ENCODE measurements at regions not wholly inside any gene's neighbourhood (a gene's known extent, or its start where the extent isn't known, plus 50 kb on each side); places are given as distances from the start of the nearest gene placed in this dataset.

DNA sequence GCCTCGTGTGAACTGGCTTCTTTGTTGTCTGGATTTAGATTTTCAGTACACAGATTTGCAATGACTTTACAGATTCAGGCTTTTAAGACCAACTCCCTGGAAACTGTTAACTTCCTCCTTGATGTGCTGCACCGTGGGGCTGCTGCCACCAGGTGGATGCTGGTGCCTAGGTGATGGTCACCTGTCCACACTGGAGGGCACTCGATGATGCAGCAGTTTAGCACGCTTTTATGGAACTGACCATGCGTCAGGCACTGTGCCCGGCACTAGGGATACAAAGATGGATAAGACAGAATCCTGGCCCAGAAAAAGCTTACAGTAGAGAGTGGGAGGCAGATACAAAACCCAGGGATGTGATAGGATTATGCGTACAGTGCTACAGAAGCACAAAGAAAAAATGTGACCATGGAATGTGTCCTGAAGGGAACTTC, 180.7 kb downstream of the CEP135 start:
- TF ChIP-seq ZNF282 (IDR thresholded peaks at IDR 0.05; ENCODE audit: partially characterized antibody) = no peak
- no peak for TF ChIP-seq MYC (CRISPR knock-in tag; IDR thresholded peaks at IDR 0.05; ENCODE audit: borderline replicate concordance)
- TF ChIP-seq, protein P1, sequence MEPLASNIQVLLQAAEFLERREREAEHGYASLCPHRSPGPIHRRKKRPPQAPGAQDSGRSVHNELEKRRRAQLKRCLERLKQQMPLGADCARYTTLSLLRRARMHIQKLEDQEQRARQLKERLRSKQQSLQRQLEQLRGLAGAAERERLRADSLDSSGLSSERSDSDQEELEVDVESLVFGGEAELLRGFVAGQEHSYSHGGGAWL (CRISPR knock-in tag; IDR thresholded peaks at IDR 0.05) = no peak
- TF ChIP-seq POLR2A (IDR thresholded peaks at IDR 0.05; ENCODE audit: insufficient read depth in 1 of 2, low read depth in 2 of 2, low read length in 2 of 2) = no peak
- no peak; a peak in 1 of 4 replicates for TF ChIP-seq MAFK (conservative IDR thresholded peaks at IDR 0.05 in 1 of 2, IDR thresholded peaks at IDR 0.05 in 1 of 2; ENCODE audit: low read length in 2 of 2)
- TF ChIP-seq FOSL1 (CRISPR knock-in tag; IDR thresholded peaks at IDR 0.05; ENCODE audit: borderline replicate concordance) = no peak
- no peak for TF ChIP-seq ZNF138 (CRISPR knock-in tag; IDR thresholded peaks at IDR 0.05; ENCODE audit: low read depth)
- TF ChIP-seq EZH2 (conservative IDR thresholded peaks at IDR 0.05; ENCODE audit: low read depth, low read length) = no peak
- TF ChIP-seq HOXA7 (CRISPR knock-in tag; IDR thresholded peaks at IDR 0.05) = 0 out of 2 replicates have a peak, but pooled peaks have one; percentile 51
- TF ChIP-seq, protein P2, sequence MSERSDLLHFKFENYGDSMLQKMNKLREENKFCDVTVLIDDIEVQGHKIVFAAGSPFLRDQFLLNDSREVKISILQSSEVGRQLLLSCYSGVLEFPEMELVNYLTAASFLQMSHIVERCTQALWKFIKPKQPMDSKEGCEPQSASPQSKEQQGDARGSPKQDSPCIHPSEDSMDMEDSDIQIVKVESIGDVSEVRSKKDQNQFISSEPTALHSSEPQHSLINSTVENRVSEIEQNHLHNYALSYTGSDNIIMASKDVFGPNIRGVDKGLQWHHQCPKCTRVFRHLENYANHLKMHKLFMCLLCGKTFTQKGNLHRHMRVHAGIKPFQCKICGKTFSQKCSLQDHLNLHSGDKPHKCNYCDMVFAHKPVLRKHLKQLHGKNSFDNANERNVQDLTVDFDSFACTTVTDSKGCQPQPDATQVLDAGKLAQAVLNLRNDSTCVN (CRISPR knock-in tag; IDR thresholded peaks at IDR 0.05; ENCODE audit: borderline replicate concordance) = no peak
- TF ChIP-seq SCMH1 (CRISPR knock-in tag; IDR thresholded peaks at IDR 0.05; ENCODE audit: borderline replicate concordance) = no peak
- TF ChIP-seq, protein P3, sequence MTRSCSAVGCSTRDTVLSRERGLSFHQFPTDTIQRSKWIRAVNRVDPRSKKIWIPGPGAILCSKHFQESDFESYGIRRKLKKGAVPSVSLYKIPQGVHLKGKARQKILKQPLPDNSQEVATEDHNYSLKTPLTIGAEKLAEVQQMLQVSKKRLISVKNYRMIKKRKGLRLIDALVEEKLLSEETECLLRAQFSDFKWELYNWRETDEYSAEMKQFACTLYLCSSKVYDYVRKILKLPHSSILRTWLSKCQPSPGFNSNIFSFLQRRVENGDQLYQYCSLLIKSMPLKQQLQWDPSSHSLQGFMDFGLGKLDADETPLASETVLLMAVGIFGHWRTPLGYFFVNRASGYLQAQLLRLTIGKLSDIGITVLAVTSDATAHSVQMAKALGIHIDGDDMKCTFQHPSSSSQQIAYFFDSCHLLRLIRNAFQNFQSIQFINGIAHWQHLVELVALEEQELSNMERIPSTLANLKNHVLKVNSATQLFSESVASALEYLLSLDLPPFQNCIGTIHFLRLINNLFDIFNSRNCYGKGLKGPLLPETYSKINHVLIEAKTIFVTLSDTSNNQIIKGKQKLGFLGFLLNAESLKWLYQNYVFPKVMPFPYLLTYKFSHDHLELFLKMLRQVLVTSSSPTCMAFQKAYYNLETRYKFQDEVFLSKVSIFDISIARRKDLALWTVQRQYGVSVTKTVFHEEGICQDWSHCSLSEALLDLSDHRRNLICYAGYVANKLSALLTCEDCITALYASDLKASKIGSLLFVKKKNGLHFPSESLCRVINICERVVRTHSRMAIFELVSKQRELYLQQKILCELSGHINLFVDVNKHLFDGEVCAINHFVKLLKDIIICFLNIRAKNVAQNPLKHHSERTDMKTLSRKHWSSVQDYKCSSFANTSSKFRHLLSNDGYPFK (CRISPR knock-in tag; IDR thresholded peaks at IDR 0.05; ENCODE audit: borderline replicate concordance) = no peak
- no peak for TF ChIP-seq CREB1 (IDR thresholded peaks at IDR 0.05)
- no peak for TF ChIP-seq CREB1 (CRISPR knock-in tag; IDR thresholded peaks at IDR 0.05)

Measured in HepG2 (cell line).